ENCODE measurements at regions not wholly inside any gene's neighbourhood (a gene's known extent, or its start where the extent isn't known, plus 50 kb on each side); places are given as distances from the start of the nearest gene placed in this dataset.

GRCh38 chr9:100785946-100786345 lies 208.1 kb downstream of the CAVIN4 start:
- H3K9ac ChIP-seq (ENCODE audit: low read length): no peak overlapping the region
- H3K27ac ChIP-seq (ENCODE audit: low read depth, low read length): no peak overlapping the region
- H3F3A ChIP-seq (ENCODE audit: insufficient read depth): no peaks in the 10 kb centered on the region
- H3K4me3 ChIP-seq (ENCODE audit: insufficient read depth, low read length, poor library complexity, severe bottlenecking): no peak overlapping the region
- H3K36me3 ChIP-seq (ENCODE audit: low read length): no peaks in the 10 kb centered on the region
- no peak overlapping the region for H3K4me2 ChIP-seq (ENCODE audit: low read depth, low read length, poor library complexity, severe bottlenecking)
- 0 out of 2 replicates have a peak, but pooled peaks cover 5% of the 10 kb centered on the region for H3K9me3 ChIP-seq (ENCODE audit: insufficient read depth, low read length)
- TF ChIP-seq CTCF (IDR thresholded peaks at IDR 0.05; ENCODE audit: insufficient read depth, low read length, poor library complexity, severe bottlenecking): no peak
- TF ChIP-seq EZH2phosphoT487 (conservative IDR thresholded peaks at IDR 0.05; ENCODE audit: low read length): no peak
- no peaks in the 10 kb centered on the region for H3K27me3 ChIP-seq (ENCODE audit: low read length)
- H3K9me2 ChIP-seq (replicated peaks; ENCODE audit: insufficient read depth, low read length): no peaks in the 10 kb centered on the region
- H3K79me2 ChIP-seq (ENCODE audit: insufficient read depth, low read length): no peaks in the 10 kb centered on the region
- H4K20me1 ChIP-seq (ENCODE audit: low read depth, low read length): no peaks in the 10 kb centered on the region
- no peak overlapping the region for H2AFZ ChIP-seq (ENCODE audit: low read depth, low read length, severe bottlenecking)

GRCh38 chr9:100794738-100795269 lies 216.9 kb downstream of the CAVIN4 start:
- Histone ChIP-seq H3K9me2 (replicated peaks; ENCODE audit: insufficient read depth, low read length) (no peaks in the 10 kb centered on the region), H3K27ac (ENCODE audit: low read depth, low read length) (no peak overlapping the region), H3K9me3 (ENCODE audit: insufficient read depth, low read length) (no peaks in the 10 kb centered on the region), H3F3A (ENCODE audit: insufficient read depth) (no peaks in the 10 kb centered on the region), H3K4me3 (ENCODE audit: insufficient read depth, low read length, poor library complexity, severe bottlenecking) (no peak overlapping the region), H3K79me2 (ENCODE audit: insufficient read depth, low read length) (no peaks in the 10 kb centered on the region), H4K20me1 (ENCODE audit: low read depth, low read length) (no peaks in the 10 kb centered on the region), H2AFZ (ENCODE audit: low read depth, low read length, severe bottlenecking) (no peak overlapping the region), H3K9ac (ENCODE audit: low read length) (no peak overlapping the region), H3K36me3 (ENCODE audit: low read length) (no peaks in the 10 kb centered on the region), H3K4me2 (ENCODE audit: low read depth, low read length, poor library complexity, severe bottlenecking) (no peak overlapping the region), H3K27me3 (ENCODE audit: low read length) (no peaks in the 10 kb centered on the region)
- TF ChIP-seq EZH2phosphoT487 (conservative IDR thresholded peaks at IDR 0.05; ENCODE audit: low read length) (no peak), CTCF (IDR thresholded peaks at IDR 0.05; ENCODE audit: insufficient read depth, low read length, poor library complexity, severe bottlenecking) (no peak)

- Histone ChIP-seq H4K20me1 (ENCODE audit: low read depth, low read length) (no peaks in the 10 kb centered on the region), H3K4me2 (ENCODE audit: low read depth, low read length, poor library complexity, severe bottlenecking) (no peak overlapping the region), H3K27ac (ENCODE audit: low read depth, low read length) (no peak overlapping the region), H3K9ac (ENCODE audit: low read length) (no peak overlapping the region), H3K79me2 (ENCODE audit: insufficient read depth, low read length) (no peaks in the 10 kb centered on the region), H3F3A (ENCODE audit: insufficient read depth) (no peaks in the 10 kb centered on the region), H3K36me3 (ENCODE audit: low read length) (no peaks in the 10 kb centered on the region), H3K9me3 (ENCODE audit: insufficient read depth, low read length) (no peaks in the 10 kb centered on the region), H3K27me3 (ENCODE audit: low read length) (no peaks in the 10 kb centered on the region), H2AFZ (ENCODE audit: low read depth, low read length, severe bottlenecking) (no peak overlapping the region), H3K9me2 (replicated peaks; ENCODE audit: insufficient read depth, low read length) (no peaks in the 10 kb centered on the region), H3K4me3 (ENCODE audit: insufficient read depth, low read length, poor library complexity, severe bottlenecking) (no peak overlapping the region)
- TF ChIP-seq EZH2phosphoT487 (conservative IDR thresholded peaks at IDR 0.05; ENCODE audit: low read length) (no peak), CTCF (IDR thresholded peaks at IDR 0.05; ENCODE audit: insufficient read depth, low read length, poor library complexity, severe bottlenecking) (no peak)
Measured at GRCh38 chr9:100803956-100804355, 224.6 kb upstream of the PLPPR1 start.

Data from SU-DHL-6 (cell line).